IMR-90 (cell line): ENCODE measurements at regions not wholly inside any gene's neighbourhood (a gene's known extent, or its start where the extent isn't known, plus 50 kb on each side); places are given as distances from the start of the nearest gene placed in this dataset.

Experiments
- CEBPB ChIP-seq: IDR thresholded peaks from 2 replicates; pipeline ENCODE4 v1.6.1; 2012; ENCODE audit warnings: low read depth, low read length, improper control_type of control experiment
- MAFK ChIP-seq: IDR thresholded peaks from 2 replicates; pipeline ENCODE4 v1.6.1; 2012; ENCODE audit warnings: low read depth, low read length, improper control_type of control experiment
- MAZ ChIP-seq: IDR thresholded peaks from 2 replicates; pipeline ENCODE4 v1.6.1; 2012; ENCODE audit warnings: low read depth, mild to moderate bottlenecking, low read length, improper control_type of control experiment, moderate library complexity, borderline replicate concordance
- MXI1 ChIP-seq: IDR thresholded peaks from 2 replicates; pipeline ENCODE4 v1.6.1; 2012; ENCODE audit warnings: low read depth, mild to moderate bottlenecking, low read length, moderate library complexity, borderline replicate concordance
- NFE2L2 ChIP-seq: fragments of 150-350 bp; IDR thresholded peaks from 2 replicates; pipeline ENCODE4 v1.6.1; 2016; ENCODE audit warnings: low read depth, mild to moderate bottlenecking, low read length
- POLR2A ChIP-seq: IDR thresholded peaks from 2 replicates; pipeline ENCODE4 v1.6.1; 2012; ENCODE audit warnings: mild to moderate bottlenecking, low read depth, low read length
- RAD21 ChIP-seq: IDR thresholded peaks from 2 replicates; pipeline ENCODE4 v1.6.1; 2012; ENCODE audit warnings: low read length, improper control_type of control experiment
- RFX5 ChIP-seq: IDR thresholded peaks from 2 replicates; pipeline ENCODE4 v1.8.0; 2012; ENCODE audit warnings: low read depth, mild to moderate bottlenecking, low read length, moderate library complexity
- SMC3 ChIP-seq: fragments of 150-350 bp; IDR thresholded peaks from 2 replicates; pipeline ENCODE4 v1.6.1; 2016; ENCODE audit warnings: low read depth, mild to moderate bottlenecking, antibody characterized with exemption, low read length, moderate library complexity
- USF2 ChIP-seq: fragments of 150-350 bp; IDR thresholded peaks from 2 replicates; pipeline ENCODE4 v1.6.1; 2017; ENCODE audit warnings: mild to moderate bottlenecking, antibody characterized with exemption, low read length, low read depth
- TF ChIP-seq, protein P1 (sequence below): conservative IDR thresholded peaks from 2 replicates; pipeline ENCODE4 v1.5.1; 2012; ENCODE audit warnings: mild to moderate bottlenecking, low read depth, low read length, improper control_type of control experiment

DNA sequence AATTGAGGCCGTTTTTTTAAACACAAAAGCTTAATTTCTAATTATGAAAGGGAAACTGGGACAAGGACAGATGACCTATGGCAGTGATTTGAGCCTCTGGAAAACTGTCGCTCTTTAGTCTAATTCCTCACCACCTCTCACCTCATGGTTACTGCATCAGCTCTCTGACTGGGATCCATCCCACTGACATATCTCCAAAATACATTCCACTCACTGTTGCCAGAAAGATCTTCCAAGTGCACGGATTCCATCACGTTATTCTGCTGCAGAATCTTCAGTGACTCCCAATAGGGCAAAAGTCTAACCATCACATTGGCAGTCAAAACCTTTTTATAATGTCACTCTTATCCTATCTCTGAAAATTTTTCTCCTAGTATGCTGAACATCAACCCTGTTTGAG, 132.3 kb upstream of the MB21D2 start:
- TF ChIP-seq, protein P1, sequence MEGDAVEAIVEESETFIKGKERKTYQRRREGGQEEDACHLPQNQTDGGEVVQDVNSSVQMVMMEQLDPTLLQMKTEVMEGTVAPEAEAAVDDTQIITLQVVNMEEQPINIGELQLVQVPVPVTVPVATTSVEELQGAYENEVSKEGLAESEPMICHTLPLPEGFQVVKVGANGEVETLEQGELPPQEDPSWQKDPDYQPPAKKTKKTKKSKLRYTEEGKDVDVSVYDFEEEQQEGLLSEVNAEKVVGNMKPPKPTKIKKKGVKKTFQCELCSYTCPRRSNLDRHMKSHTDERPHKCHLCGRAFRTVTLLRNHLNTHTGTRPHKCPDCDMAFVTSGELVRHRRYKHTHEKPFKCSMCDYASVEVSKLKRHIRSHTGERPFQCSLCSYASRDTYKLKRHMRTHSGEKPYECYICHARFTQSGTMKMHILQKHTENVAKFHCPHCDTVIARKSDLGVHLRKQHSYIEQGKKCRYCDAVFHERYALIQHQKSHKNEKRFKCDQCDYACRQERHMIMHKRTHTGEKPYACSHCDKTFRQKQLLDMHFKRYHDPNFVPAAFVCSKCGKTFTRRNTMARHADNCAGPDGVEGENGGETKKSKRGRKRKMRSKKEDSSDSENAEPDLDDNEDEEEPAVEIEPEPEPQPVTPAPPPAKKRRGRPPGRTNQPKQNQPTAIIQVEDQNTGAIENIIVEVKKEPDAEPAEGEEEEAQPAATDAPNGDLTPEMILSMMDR, result no peak
- TF ChIP-seq USF2, result no peak
- no peak for TF ChIP-seq RAD21
- TF ChIP-seq CEBPB, result no peak
- no peak for TF ChIP-seq SMC3
- no peak for TF ChIP-seq MAZ
- TF ChIP-seq RFX5, result no peak
- no peak for TF ChIP-seq POLR2A
- TF ChIP-seq MXI1, result no peak
- TF ChIP-seq MAFK, result no peak
- TF ChIP-seq NFE2L2, result no peak
